ENCODE measurements at regions not wholly inside any gene's neighbourhood (a gene's known extent, or its start where the extent isn't known, plus 50 kb on each side); places are given as distances from the start of the nearest gene placed in this dataset.

- no peak for TF ChIP-seq CTCF (conservative IDR thresholded peaks at IDR 0.05; ENCODE audit: low read length)
- no peak for TF ChIP-seq EZH2phosphoT487 (IDR thresholded peaks at IDR 0.05; ENCODE audit: borderline replicate concordance)
- Histone ChIP-seq H2AFZ (ENCODE audit: low read length) (no peak overlapping the region), H3K9me3 (ENCODE audit: insufficient read depth, low read depth, low read length) (no peaks in the 10 kb centered on the region), H3K9ac (ENCODE audit: low read depth, low read length, poor library complexity, severe bottlenecking) (no peak overlapping the region), H3F3A (ENCODE audit: low read depth) (no peaks in the 10 kb centered on the region), H3K4me2 (ENCODE audit: low read depth, low read length, poor library complexity, severe bottlenecking) (no peak overlapping the region), H3K4me1 (ENCODE audit: insufficient read depth, low read length, poor library complexity, severe bottlenecking) (no peaks in the 10 kb centered on the region), H3K36me3 (ENCODE audit: insufficient read depth, low read length) (no peaks in the 10 kb centered on the region), H3K79me2 (ENCODE audit: insufficient read depth, low read length) (no peaks in the 10 kb centered on the region), H4K20me1 (ENCODE audit: insufficient read depth, low read length, poor library complexity, severe bottlenecking) (no peaks in the 10 kb centered on the region), H3K4me3 (ENCODE audit: low read length, poor library complexity, severe bottlenecking) (no peak overlapping the region), H3K27me3 (ENCODE audit: insufficient read depth, low read length, poor library complexity, severe bottlenecking) (no peaks in the 10 kb centered on the region), H3K9me2 (replicated peaks; ENCODE audit: low read depth, low read length) (no peaks in the 10 kb centered on the region)
Observed at GRCh38 chr9:38129366-38129765, 60.3 kb upstream of the SHB start.

GRCh38 chr9:38128752-38129270 lies 59.8 kb upstream of the SHB start:
- no peaks in the 10 kb centered on the region for H3K27me3 ChIP-seq (ENCODE audit: insufficient read depth, low read length, poor library complexity, severe bottlenecking)
- H3K4me1 ChIP-seq (ENCODE audit: insufficient read depth, low read length, poor library complexity, severe bottlenecking): no peaks in the 10 kb centered on the region
- no peak overlapping the region for H3K4me2 ChIP-seq (ENCODE audit: low read depth, low read length, poor library complexity, severe bottlenecking)
- no peak overlapping the region for H2AFZ ChIP-seq (ENCODE audit: low read length)
- H3K9me3 ChIP-seq (ENCODE audit: insufficient read depth, low read depth, low read length): no peaks in the 10 kb centered on the region
- H3K4me3 ChIP-seq (ENCODE audit: low read length, poor library complexity, severe bottlenecking): no peak overlapping the region
- H4K20me1 ChIP-seq (ENCODE audit: insufficient read depth, low read length, poor library complexity, severe bottlenecking): no peaks in the 10 kb centered on the region
- TF ChIP-seq CTCF (conservative IDR thresholded peaks at IDR 0.05; ENCODE audit: low read length) (no peak), EZH2phosphoT487 (IDR thresholded peaks at IDR 0.05; ENCODE audit: borderline replicate concordance) (no peak)
- no peak overlapping the region for H3K9ac ChIP-seq (ENCODE audit: low read depth, low read length, poor library complexity, severe bottlenecking)
- H3K79me2 ChIP-seq (ENCODE audit: insufficient read depth, low read length): no peaks in the 10 kb centered on the region
- no peaks in the 10 kb centered on the region for H3K9me2 ChIP-seq (replicated peaks; ENCODE audit: low read depth, low read length)
- no peaks in the 10 kb centered on the region for H3F3A ChIP-seq (ENCODE audit: low read depth)
- no peaks in the 10 kb centered on the region for H3K36me3 ChIP-seq (ENCODE audit: insufficient read depth, low read length)

- Histone ChIP-seq H3K27me3 (ENCODE audit: insufficient read depth, low read length, poor library complexity, severe bottlenecking) (no peaks in the 10 kb centered on the region), H3K9me2 (replicated peaks; ENCODE audit: low read depth, low read length) (no peaks in the 10 kb centered on the region), H3K36me3 (ENCODE audit: insufficient read depth, low read length) (no peaks in the 10 kb centered on the region), H3K9ac (ENCODE audit: low read depth, low read length, poor library complexity, severe bottlenecking) (no peak overlapping the region), H3F3A (ENCODE audit: low read depth) (no peaks in the 10 kb centered on the region), H3K9me3 (ENCODE audit: insufficient read depth, low read depth, low read length) (no peaks in the 10 kb centered on the region), H3K79me2 (ENCODE audit: insufficient read depth, low read length) (no peaks in the 10 kb centered on the region), H3K4me2 (ENCODE audit: low read depth, low read length, poor library complexity, severe bottlenecking) (no peak overlapping the region), H4K20me1 (ENCODE audit: insufficient read depth, low read length, poor library complexity, severe bottlenecking) (no peaks in the 10 kb centered on the region), H2AFZ (ENCODE audit: low read length) (no peak overlapping the region), H3K4me1 (ENCODE audit: insufficient read depth, low read length, poor library complexity, severe bottlenecking) (no peaks in the 10 kb centered on the region), H3K4me3 (ENCODE audit: low read length, poor library complexity, severe bottlenecking) (no peak overlapping the region)
- TF ChIP-seq CTCF (conservative IDR thresholded peaks at IDR 0.05; ENCODE audit: low read length) (no peak), EZH2phosphoT487 (IDR thresholded peaks at IDR 0.05; ENCODE audit: borderline replicate concordance) (no peak)
Observed at GRCh38 chr9:38127271-38127839, 58.3 kb upstream of the SHB start.

Data from Loucy (cell line).